DOHH2 (cell line): ENCODE measurements at regions not wholly inside any gene's neighbourhood (a gene's known extent, or its start where the extent isn't known, plus 50 kb on each side); places are given as distances from the start of the nearest gene placed in this dataset.

ENCODE experiments used
- H3F3A ChIP-seq: fragments of 200-600 bp; sonication (generic), shearing (Covaris generic); 2 replicates; pipeline ENCODE4 v1.6.0; 2016; ENCODE audit warnings: antibody characterized with exemption, mild to moderate bottlenecking; ENCODE audit not compliant: control insufficient read depth, insufficient read depth
- H3K27ac ChIP-seq: fragments of 200-600 bp; sonication (generic); 2 replicates; pipeline ENCODE4 v1.5.1; 2014; ENCODE audit warnings: low read depth, mild to moderate bottlenecking, low read length, moderate library complexity
- H3K27me3 ChIP-seq: fragments of 200-600 bp; sonication (generic); 2 replicates; pipeline ENCODE4 v1.6.1; 2014; ENCODE audit warnings: mild to moderate bottlenecking, low read length, mixed read lengths; ENCODE audit not compliant: control insufficient read depth
- H3K36me3 ChIP-seq: fragments of 200-600 bp; sonication (generic); 2 replicates; pipeline ENCODE4 v1.6.1; 2014; ENCODE audit warnings: mild to moderate bottlenecking, low read length, moderate library complexity, mixed read lengths; ENCODE audit not compliant: control insufficient read depth
- H3K4me1 ChIP-seq: fragments of 200-600 bp; sonication (generic); 2 replicates; pipeline ENCODE4 v1.6.1; 2014; ENCODE audit warnings: mild to moderate bottlenecking, low read length, mixed read lengths; ENCODE audit not compliant: control insufficient read depth
- H3K4me2 ChIP-seq: fragments of 200-600 bp; sonication (generic); 2 replicates; pipeline ENCODE4 v1.6.0; 2014; ENCODE audit warnings: mild to moderate bottlenecking, low read length, moderate library complexity
- H3K4me3 ChIP-seq: fragments of 200-600 bp; sonication (generic); 2 replicates; pipeline ENCODE4 v1.5.1; 2014; ENCODE audit warnings: mild to moderate bottlenecking, low read length, mixed read lengths
- H3K79me2 ChIP-seq: fragments of 200-600 bp; sonication (generic); 2 replicates; pipeline ENCODE4 v1.6.1; 2014; ENCODE audit warnings: mild to moderate bottlenecking, low read length, mixed read lengths; ENCODE audit not compliant: control insufficient read depth
- H3K9me2 ChIP-seq: fragments of 200-600 bp; sonication (generic); replicated peaks from 2 replicates; pipeline ENCODE4 v1.6.1; 2014; ENCODE audit warnings: mild to moderate bottlenecking, low read length, mixed read lengths; ENCODE audit not compliant: control insufficient read depth
- H3K9me3 ChIP-seq: fragments of 200-600 bp; sonication (generic); 2 replicates; pipeline ENCODE4 v1.6.1; 2014; ENCODE audit warnings: antibody characterized with exemption, low read length, mixed read lengths; ENCODE audit not compliant: control insufficient read depth, insufficient read depth
- H4K20me1 ChIP-seq: fragments of 200-600 bp; sonication (generic); 2 replicates; pipeline ENCODE4 v1.6.0; 2014; ENCODE audit warnings: low read depth, mild to moderate bottlenecking, antibody characterized with exemption, low read length, moderate library complexity; ENCODE audit not compliant: control insufficient read depth, insufficient read depth
- EZH2phosphoT487 ChIP-seq: fragments of 200-600 bp; sonication (generic); IDR thresholded peaks from 2 replicates; pipeline ENCODE4 v1.6.1; 2017; ENCODE audit warnings: borderline replicate concordance, mild to moderate bottlenecking, antibody characterized with exemption, low read length, moderate library complexity, mixed read lengths
- TF ChIP-seq, protein P1 (sequence below): fragments of 200-600 bp; sonication (generic); IDR thresholded peaks from one replicate; pipeline ENCODE4 v1.5.1; 2014; ENCODE audit warnings: antibody characterized with exemption, mild to moderate bottlenecking, low read depth, low read length; ENCODE audit not compliant: poor library complexity, severe bottlenecking

DNA sequence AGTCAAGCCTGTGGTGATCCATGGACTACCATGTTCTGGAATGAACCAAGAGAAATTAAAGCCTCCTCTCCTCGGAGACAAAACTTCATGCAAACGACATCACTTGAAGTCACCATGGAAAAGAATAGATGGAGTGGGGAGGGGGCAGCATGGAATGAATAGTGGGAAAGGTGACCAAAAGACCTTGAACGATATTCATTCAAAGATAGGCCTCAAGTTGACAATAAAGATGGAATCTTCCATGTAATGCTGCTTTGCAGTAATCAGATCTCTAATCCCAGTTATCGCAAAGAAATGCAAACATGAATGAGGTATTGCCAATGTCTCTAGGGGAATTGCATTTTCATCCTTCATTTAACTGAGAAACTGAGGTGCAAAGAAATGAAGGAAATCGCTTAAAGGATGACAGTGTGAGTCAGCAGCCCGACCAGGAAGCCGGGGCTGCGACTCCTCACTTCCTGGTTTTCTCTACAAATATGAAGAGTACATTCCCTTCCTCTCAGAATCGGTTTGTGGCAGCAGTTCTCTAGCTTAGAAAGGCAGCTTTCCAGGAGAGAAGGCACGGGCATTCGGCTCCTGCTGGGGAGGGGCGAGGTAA is 65.6 kb upstream of the RREB1 start:
- H3K79me2 ChIP-seq, result no peaks in the 10 kb centered on the region
- peaks cover 5% of the 10 kb centered on the region for H3K4me1 ChIP-seq
- no peaks in the 10 kb centered on the region for H4K20me1 ChIP-seq
- no peaks in the 10 kb centered on the region for H3K9me3 ChIP-seq
- no peaks in the 10 kb centered on the region for H3F3A ChIP-seq
- H3K4me2 ChIP-seq, result no peak overlapping the region
- no peaks in the 10 kb centered on the region for H3K27me3 ChIP-seq
- no peaks in the 10 kb centered on the region for H3K9me2 ChIP-seq
- no peak overlapping the region for H3K27ac ChIP-seq
- H3K36me3 ChIP-seq, result no peaks in the 10 kb centered on the region
- TF ChIP-seq EZH2phosphoT487, result no peak
- TF ChIP-seq, protein P1, sequence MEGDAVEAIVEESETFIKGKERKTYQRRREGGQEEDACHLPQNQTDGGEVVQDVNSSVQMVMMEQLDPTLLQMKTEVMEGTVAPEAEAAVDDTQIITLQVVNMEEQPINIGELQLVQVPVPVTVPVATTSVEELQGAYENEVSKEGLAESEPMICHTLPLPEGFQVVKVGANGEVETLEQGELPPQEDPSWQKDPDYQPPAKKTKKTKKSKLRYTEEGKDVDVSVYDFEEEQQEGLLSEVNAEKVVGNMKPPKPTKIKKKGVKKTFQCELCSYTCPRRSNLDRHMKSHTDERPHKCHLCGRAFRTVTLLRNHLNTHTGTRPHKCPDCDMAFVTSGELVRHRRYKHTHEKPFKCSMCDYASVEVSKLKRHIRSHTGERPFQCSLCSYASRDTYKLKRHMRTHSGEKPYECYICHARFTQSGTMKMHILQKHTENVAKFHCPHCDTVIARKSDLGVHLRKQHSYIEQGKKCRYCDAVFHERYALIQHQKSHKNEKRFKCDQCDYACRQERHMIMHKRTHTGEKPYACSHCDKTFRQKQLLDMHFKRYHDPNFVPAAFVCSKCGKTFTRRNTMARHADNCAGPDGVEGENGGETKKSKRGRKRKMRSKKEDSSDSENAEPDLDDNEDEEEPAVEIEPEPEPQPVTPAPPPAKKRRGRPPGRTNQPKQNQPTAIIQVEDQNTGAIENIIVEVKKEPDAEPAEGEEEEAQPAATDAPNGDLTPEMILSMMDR, result no peak
- H3K4me3 ChIP-seq, result no peak overlapping the region

DNA sequence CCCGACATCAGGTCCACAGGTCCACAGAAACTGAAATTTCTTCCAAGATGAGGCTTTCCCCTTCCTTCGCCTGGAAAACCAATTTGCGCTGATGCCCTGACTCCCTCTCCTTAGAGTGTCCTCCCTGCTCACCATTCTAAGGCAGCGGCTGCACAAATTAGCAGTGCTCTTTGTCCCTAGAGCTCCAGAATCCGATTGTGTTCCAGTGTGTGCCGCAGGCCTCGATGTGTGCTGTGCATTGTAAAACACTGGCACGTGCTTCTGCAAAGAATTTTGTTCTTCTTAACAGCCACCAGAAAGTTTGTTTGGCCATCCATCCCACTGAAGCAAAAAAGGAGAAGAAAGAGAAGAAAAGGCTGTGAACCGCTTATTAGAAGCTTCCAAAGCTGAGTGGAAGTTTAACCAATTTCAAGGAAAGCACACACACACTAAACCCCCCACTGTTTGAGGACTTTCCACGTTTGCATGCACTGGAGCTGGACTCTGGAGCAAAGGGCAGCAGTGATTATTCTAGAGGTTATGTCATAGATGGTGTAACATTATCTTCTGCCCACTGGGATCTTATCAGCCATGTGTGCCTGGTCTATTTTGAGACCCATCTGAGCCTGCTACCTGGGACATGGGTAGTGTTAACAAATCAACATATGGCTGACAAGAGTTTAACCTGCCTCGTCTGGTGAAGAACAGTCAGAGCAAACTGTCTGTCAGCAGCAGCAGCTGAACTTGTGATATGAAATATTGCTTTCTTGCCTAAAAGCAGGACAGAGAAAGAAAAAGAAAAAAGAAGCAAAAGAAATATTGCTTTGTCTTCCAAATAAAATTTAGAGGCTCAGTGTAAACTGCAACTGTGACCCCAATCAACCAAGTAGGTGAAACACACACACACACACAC is 64.9 kb upstream of the RREB1 start:
- no peaks in the 10 kb centered on the region for H3K27me3 ChIP-seq
- H3K9me3 ChIP-seq, result no peaks in the 10 kb centered on the region
- H3K27ac ChIP-seq, result no peak overlapping the region
- H3K9me2 ChIP-seq, result no peaks in the 10 kb centered on the region
- H4K20me1 ChIP-seq, result no peaks in the 10 kb centered on the region
- H3K4me2 ChIP-seq, result no peak overlapping the region
- H3K79me2 ChIP-seq, result no peaks in the 10 kb centered on the region
- H3K4me1 ChIP-seq, result peaks cover 5% of the 10 kb centered on the region
- H3K36me3 ChIP-seq, result no peaks in the 10 kb centered on the region
- H3K4me3 ChIP-seq, result no peak overlapping the region
- H3F3A ChIP-seq, result no peaks in the 10 kb centered on the region
- TF ChIP-seq, protein P1, result no peak
- TF ChIP-seq EZH2phosphoT487, result no peak

DNA sequence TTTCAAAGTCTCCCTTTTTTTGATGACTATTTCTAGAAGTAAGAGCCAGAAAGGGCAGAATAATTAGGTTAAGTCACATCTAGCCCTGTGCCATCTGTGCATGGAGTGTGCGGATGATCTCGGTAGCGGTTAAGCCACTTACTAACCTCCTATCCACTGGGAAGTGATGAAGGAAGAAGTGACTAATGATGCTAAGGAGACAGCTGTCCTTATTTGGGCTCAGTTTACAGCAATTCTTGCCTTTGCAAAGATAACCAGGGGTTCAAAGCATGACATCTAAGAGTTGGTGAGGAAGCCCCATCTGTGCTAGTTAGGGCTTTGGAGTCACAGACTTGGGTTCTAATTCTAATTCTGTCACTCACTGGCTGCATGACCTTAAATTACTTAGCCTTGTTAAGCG is 62.4 kb upstream of the RREB1 start:
- no peaks in the 10 kb centered on the region for H3K9me2 ChIP-seq
- no peaks in the 10 kb centered on the region for H3K79me2 ChIP-seq
- no peak for TF ChIP-seq EZH2phosphoT487
- TF ChIP-seq, protein P1, result no peak
- H4K20me1 ChIP-seq, result no peaks in the 10 kb centered on the region
- H3K27ac ChIP-seq, result no peak overlapping the region
- no peaks in the 10 kb centered on the region for H3K36me3 ChIP-seq
- H3K4me3 ChIP-seq, result no peak overlapping the region
- no peaks in the 10 kb centered on the region for H3K9me3 ChIP-seq
- H3K4me2 ChIP-seq, result no peak overlapping the region
- H3F3A ChIP-seq, result 0 out of 2 replicates have a peak, but pooled peaks cover 4% of the 10 kb centered on the region
- peaks cover 5% of the 10 kb centered on the region for H3K4me1 ChIP-seq
- H3K27me3 ChIP-seq, result peaks cover 3% of the 10 kb centered on the region; the same call in 1 of the 2 replicates
